ENCODE measurements at regions not wholly inside any gene's neighbourhood (a gene's known extent, or its start where the extent isn't known, plus 50 kb on each side); places are given as distances from the start of the nearest gene placed in this dataset.

DNA sequence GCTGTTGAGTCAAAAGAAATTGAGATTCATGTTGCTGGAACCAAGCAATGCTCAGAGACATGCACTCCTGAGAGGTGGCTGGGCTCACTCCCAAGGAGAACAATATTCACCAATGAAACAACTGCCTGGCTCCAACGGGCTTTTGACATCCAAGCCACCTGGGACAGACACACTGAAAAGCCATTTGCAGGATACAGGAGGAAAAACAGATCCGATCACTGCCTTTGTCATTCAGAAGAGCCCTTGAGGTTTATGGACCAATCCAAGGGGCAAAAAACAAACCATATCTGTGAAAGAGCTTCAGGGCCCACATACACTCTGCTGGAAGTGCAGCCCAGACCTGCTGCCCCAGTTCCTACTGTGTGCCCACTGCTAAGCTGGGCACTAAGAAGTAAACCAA lies 277.5 kb downstream of the NUAK1 start:
- WGBS, 2 donors (ENCODE audit: low coverage in 1 of 2): 70 to 80% methylated on average over 2 of the region's 2 CpGs
- Histone ChIP-seq H3K4me1 (no peaks in the 10 kb centered on the region), H3K4me3 (no peak overlapping the region), H3K36me3 (no peaks in the 10 kb centered on the region), H3K9me3 (no peaks in the 10 kb centered on the region), H3K27ac (no peak overlapping the region), H3K27me3 (no peaks in the 10 kb centered on the region)
- ATAC-seq: no peak
- TF ChIP-seq POLR2A (IDR thresholded peaks at IDR 0.05) (no peak), POLR2AphosphoS5 (IDR thresholded peaks at IDR 0.05) (no peak), EP300 (IDR thresholded peaks at IDR 0.05) (no peak)
- TF ChIP-seq, protein P1, sequence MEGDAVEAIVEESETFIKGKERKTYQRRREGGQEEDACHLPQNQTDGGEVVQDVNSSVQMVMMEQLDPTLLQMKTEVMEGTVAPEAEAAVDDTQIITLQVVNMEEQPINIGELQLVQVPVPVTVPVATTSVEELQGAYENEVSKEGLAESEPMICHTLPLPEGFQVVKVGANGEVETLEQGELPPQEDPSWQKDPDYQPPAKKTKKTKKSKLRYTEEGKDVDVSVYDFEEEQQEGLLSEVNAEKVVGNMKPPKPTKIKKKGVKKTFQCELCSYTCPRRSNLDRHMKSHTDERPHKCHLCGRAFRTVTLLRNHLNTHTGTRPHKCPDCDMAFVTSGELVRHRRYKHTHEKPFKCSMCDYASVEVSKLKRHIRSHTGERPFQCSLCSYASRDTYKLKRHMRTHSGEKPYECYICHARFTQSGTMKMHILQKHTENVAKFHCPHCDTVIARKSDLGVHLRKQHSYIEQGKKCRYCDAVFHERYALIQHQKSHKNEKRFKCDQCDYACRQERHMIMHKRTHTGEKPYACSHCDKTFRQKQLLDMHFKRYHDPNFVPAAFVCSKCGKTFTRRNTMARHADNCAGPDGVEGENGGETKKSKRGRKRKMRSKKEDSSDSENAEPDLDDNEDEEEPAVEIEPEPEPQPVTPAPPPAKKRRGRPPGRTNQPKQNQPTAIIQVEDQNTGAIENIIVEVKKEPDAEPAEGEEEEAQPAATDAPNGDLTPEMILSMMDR (IDR thresholded peaks at IDR 0.05): no peak

DNA sequence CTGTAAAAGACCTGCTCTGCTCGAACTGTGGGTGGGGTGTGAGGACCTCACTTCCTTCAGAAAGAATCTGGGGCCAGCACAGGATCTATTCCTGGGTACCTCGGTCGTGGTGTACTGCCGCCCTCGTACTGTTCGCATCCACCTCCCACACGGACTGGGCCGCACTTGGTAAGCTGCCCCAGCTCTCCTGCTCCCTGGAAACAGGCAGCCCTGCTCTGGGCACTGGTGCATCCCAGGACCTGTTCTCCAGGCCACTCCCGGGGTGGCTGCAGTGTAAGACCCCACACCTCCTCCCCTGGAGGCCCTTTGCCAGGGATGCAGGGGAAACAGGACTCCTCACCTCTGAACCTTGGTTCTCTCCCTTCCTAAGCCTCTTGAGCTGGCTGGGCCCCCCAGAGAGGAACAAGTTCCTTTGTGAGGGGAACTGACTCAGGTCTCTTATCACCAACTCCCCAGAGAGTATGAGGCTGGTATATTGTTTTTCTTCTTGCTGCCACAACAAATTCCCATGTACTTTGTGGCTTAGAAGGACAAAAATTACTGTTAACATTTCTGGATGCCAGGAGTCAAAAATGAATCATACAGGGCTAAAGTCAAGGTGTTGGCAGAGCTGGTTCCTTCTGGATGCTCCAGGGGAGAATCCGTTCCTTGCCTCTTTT lies 276.5 kb downstream of the NUAK1 start:
- Histone ChIP-seq H3K36me3 (no peaks in the 10 kb centered on the region), H3K27ac (no peak overlapping the region), H3K4me3 (no peak overlapping the region), H3K27me3 (no peaks in the 10 kb centered on the region), H3K9me3 (no peaks in the 10 kb centered on the region), H3K4me1 (no peaks in the 10 kb centered on the region)
- WGBS, 2 donors (ENCODE audit: low coverage in 1 of 2): 80 to 95% methylated on average over 2 to 4 of the region's 10 CpGs
- TF ChIP-seq EP300 (IDR thresholded peaks at IDR 0.05) (no peak), POLR2AphosphoS5 (IDR thresholded peaks at IDR 0.05) (no peak), POLR2A (IDR thresholded peaks at IDR 0.05) (no peak)
- TF ChIP-seq, protein P1 (IDR thresholded peaks at IDR 0.05): no peak
- no peak for ATAC-seq

DNA sequence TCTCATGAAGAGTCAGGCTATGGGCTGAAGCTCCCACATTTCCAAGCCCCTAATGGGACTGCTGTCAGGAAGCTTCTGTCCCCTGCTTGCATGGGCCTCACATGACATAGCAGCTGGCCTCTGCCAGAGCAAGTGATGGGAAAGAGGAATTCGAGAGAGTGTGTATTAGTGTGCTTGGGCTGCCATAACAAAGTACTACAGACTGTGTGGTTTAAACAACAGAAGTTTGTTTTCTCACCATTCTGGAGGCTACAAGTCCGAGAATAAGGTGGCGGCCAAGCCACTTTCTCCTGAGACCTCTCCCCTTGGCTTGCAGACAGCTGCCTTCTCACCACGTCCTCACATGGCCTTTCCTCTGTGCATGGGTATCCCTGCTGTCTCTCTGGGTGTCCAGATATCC lies 274.4 kb downstream of the NUAK1 start:
- no peak for ATAC-seq
- Histone ChIP-seq H3K9me3 (no peaks in the 10 kb centered on the region), H3K36me3 (no peaks in the 10 kb centered on the region), H3K27ac (no peak overlapping the region), H3K4me1 (no peaks in the 10 kb centered on the region), H3K4me3 (no peak overlapping the region), H3K27me3 (no peaks in the 10 kb centered on the region)
- no peak for TF ChIP-seq EP300 (IDR thresholded peaks at IDR 0.05)
- no peak for TF ChIP-seq POLR2A (IDR thresholded peaks at IDR 0.05)
- TF ChIP-seq, protein P1 (IDR thresholded peaks at IDR 0.05): no peak
- TF ChIP-seq POLR2AphosphoS5 (IDR thresholded peaks at IDR 0.05): no peak
- WGBS, 2 donors (ENCODE audit: low coverage in 1 of 2): 90 to 100% methylated on average over 2 to 4 of the region's 4 CpGs

DNA sequence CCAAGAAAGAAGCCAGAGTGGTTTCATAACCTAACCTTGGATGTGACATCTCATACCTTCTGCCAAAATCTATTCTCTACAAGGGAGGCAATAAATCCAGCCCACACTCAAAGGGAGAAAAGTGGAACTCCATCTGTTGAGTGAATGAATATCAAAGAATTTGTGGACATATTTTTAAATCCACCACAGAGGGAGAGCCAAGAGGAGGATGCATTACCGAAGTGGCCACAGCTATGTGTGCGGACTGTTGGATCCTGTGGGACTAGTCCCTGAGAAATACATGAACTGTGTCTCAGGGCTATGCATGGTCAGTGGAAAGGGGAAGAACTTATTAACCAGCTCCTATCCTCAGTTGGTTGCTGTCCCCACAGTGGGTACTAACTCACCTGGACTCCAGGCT lies 273.9 kb downstream of the NUAK1 start:
- Histone ChIP-seq H3K4me3 (no peak overlapping the region), H3K27me3 (no peaks in the 10 kb centered on the region), H3K4me1 (no peaks in the 10 kb centered on the region), H3K9me3 (no peaks in the 10 kb centered on the region), H3K36me3 (no peaks in the 10 kb centered on the region), H3K27ac (no peak overlapping the region)
- WGBS, 2 donors (ENCODE audit: low coverage in 1 of 2): 93% methylated on average over 2 of the region's 2 CpGs; no CpG with 5 or more reads in 1 of the 2 donors
- TF ChIP-seq, protein P1 (IDR thresholded peaks at IDR 0.05): no peak
- TF ChIP-seq EP300 (IDR thresholded peaks at IDR 0.05): no peak
- TF ChIP-seq POLR2AphosphoS5 (IDR thresholded peaks at IDR 0.05): no peak
- TF ChIP-seq POLR2A (IDR thresholded peaks at IDR 0.05): no peak
- ATAC-seq: no peak

DNA sequence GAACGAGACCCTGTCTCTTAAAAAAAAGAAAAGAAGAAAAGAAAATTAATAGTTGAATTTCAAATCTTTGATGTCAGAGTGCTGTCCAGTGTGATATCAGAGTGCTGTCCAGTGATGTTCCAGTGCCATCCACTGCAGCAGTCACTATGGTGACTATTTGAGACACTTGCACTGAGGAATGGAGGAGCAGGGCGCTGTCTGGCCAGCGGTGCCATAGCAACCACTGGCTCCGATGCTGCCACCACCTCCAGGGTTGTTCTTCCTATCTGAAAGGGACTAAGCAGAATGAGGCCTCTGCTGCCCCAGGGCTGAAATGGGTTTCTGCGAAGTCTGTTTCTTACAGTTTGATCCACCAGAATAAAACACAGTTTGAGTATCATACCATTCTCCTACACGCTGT lies 272.9 kb downstream of the NUAK1 start:
- H3K9me3 ChIP-seq: no peaks in the 10 kb centered on the region
- H3K4me3 ChIP-seq: no peak overlapping the region
- ATAC-seq: no peak
- no peaks in the 10 kb centered on the region for H3K4me1 ChIP-seq
- H3K36me3 ChIP-seq: no peaks in the 10 kb centered on the region
- TF ChIP-seq POLR2A (IDR thresholded peaks at IDR 0.05) (no peak), POLR2AphosphoS5 (IDR thresholded peaks at IDR 0.05) (no peak), EP300 (IDR thresholded peaks at IDR 0.05) (no peak)
- TF ChIP-seq, protein P1 (IDR thresholded peaks at IDR 0.05): no peak
- no peak overlapping the region for H3K27ac ChIP-seq
- no peaks in the 10 kb centered on the region for H3K27me3 ChIP-seq
- WGBS, 2 donors (ENCODE audit: low coverage in 1 of 2): 96 to 97% methylated on average over 3 to 6 of the region's 6 CpGs
